H9 (cell line): ENCODE measurements at regions not wholly inside any gene's neighbourhood (a gene's known extent, or its start where the extent isn't known, plus 50 kb on each side); places are given as distances from the start of the nearest gene placed in this dataset.

Experiments used
- DNase-seq: peaks from one replicate; pipeline ENCODE4 v3.0.0-alpha.2; 2017
- H2AFZ ChIP-seq: one replicate; pipeline ENCODE4 v1.6.1; 2013; ENCODE audit warnings: mild to moderate bottlenecking, low read length, control low read depth, moderate library complexity
- H2AK5ac ChIP-seq: 2 replicates; pipeline ENCODE4 v1.6.1; 2013; ENCODE audit warnings: low read length, control low read depth, mixed read lengths; ENCODE audit not compliant: insufficient read length
- H2BK120ac ChIP-seq: one replicate; pipeline ENCODE4 v1.6.1; 2013; ENCODE audit warnings: low read depth, mild to moderate bottlenecking, low read length, control low read depth, inconsistent platforms; ENCODE audit not compliant: poor library complexity, severe bottlenecking
- H2BK12ac ChIP-seq: 2 replicates; pipeline ENCODE4 v1.6.1; 2013; ENCODE audit warnings: low read length, control low read depth, mixed read lengths, low read depth; ENCODE audit not compliant: insufficient read length
- H2BK15ac ChIP-seq: 2 replicates; pipeline ENCODE4 v1.6.1; 2013; ENCODE audit warnings: low read depth, low read length, control low read depth
- H2BK20ac ChIP-seq: one replicate; pipeline ENCODE4 v1.6.1; 2013; ENCODE audit warnings: low read depth, mild to moderate bottlenecking, low read length, control low read depth, inconsistent platforms; ENCODE audit not compliant: poor library complexity, severe bottlenecking
- H2BK5ac ChIP-seq: 2 replicates; pipeline ENCODE4 v1.6.1; 2013; ENCODE audit warnings: low read length, control low read depth, mixed read lengths; ENCODE audit not compliant: insufficient read length
- H3K14ac ChIP-seq: 2 replicates; pipeline ENCODE4 v1.6.1; 2013; ENCODE audit warnings: low read length, control low read depth; ENCODE audit not compliant: insufficient read depth
- H3K18ac ChIP-seq: 2 replicates; pipeline ENCODE4 v1.6.1; 2013; ENCODE audit warnings: low read depth, mild to moderate bottlenecking, mixed read lengths, low read length, control low read depth; ENCODE audit not compliant: insufficient read length
- H3K23ac ChIP-seq: 2 replicates; pipeline ENCODE4 v1.6.1; 2013; ENCODE audit warnings: low read length, control low read depth, mixed read lengths, low read depth; ENCODE audit not compliant: insufficient read length
- H3K23me2 ChIP-seq: 2 replicates; pipeline ENCODE4 v1.6.1; 2013; ENCODE audit warnings: low read depth, mild to moderate bottlenecking, mixed read lengths, low read length, control low read depth; ENCODE audit not compliant: insufficient read length, poor library complexity, severe bottlenecking
- H3K27ac ChIP-seq: 2 replicates; pipeline ENCODE4 v1.5.1; 2013; ENCODE audit warnings: low read length, control low read depth, mixed read lengths, low read depth; ENCODE audit not compliant: insufficient read length
- H3K27me3 ChIP-seq: 2 replicates; pipeline ENCODE4 v1.6.1; 2013; ENCODE audit warnings: low read length, control low read depth, inconsistent platforms; ENCODE audit not compliant: insufficient read depth
- H3K4ac ChIP-seq: 2 replicates; pipeline ENCODE4 v1.6.1; 2013; ENCODE audit warnings: low read depth, mild to moderate bottlenecking, control low read depth, inconsistent platforms, low read length, moderate library complexity
- H3K4me1 ChIP-seq: 2 replicates; pipeline ENCODE4 v1.6.1; 2013; ENCODE audit warnings: low read length, control low read depth, inconsistent platforms; ENCODE audit not compliant: insufficient read depth
- H3K4me2 ChIP-seq: 2 replicates; pipeline ENCODE4 v1.6.1; 2013; ENCODE audit warnings: low read length, control low read depth, mixed read lengths; ENCODE audit not compliant: insufficient read length, insufficient read depth
- H3K56ac ChIP-seq: 2 replicates; pipeline ENCODE4 v1.6.1; 2013; ENCODE audit warnings: low read depth, mild to moderate bottlenecking, mixed read lengths, low read length, control low read depth; ENCODE audit not compliant: insufficient read length
- H3K79me1 ChIP-seq: 2 replicates; pipeline ENCODE4 v1.6.1; 2013; ENCODE audit warnings: low read depth, mild to moderate bottlenecking, moderate library complexity, low read length, control low read depth, inconsistent platforms; ENCODE audit not compliant: insufficient read depth, poor library complexity, severe bottlenecking
- H3K79me2 ChIP-seq: 2 replicates; pipeline ENCODE4 v1.6.1; 2013; ENCODE audit warnings: low read length, control low read depth, inconsistent platforms; ENCODE audit not compliant: insufficient read depth
- H3K9ac ChIP-seq: 2 replicates; pipeline ENCODE4 v1.6.1; 2013; ENCODE audit warnings: low read length, control low read depth, mixed read lengths; ENCODE audit not compliant: insufficient read length; ENCODE audit errors: extremely low read depth
- H3K9me3 ChIP-seq: one replicate; pipeline ENCODE4 v1.6.1; 2013; ENCODE audit warnings: low read depth, low read length, inconsistent platforms; ENCODE audit not compliant: control insufficient read depth
- H3T11ph ChIP-seq: one replicate; pipeline ENCODE4 v1.6.1; 2013; ENCODE audit warnings: mild to moderate bottlenecking, low read length, control low read depth, inconsistent platforms
- H4K20me1 ChIP-seq: one replicate; pipeline ENCODE4 v1.6.1; 2013; ENCODE audit not compliant: control insufficient read depth, insufficient read length, insufficient read depth
- H4K5ac ChIP-seq: 2 replicates; pipeline ENCODE4 v1.6.1; 2013; ENCODE audit warnings: low read depth, mild to moderate bottlenecking, mixed read lengths, low read length, control low read depth; ENCODE audit not compliant: insufficient read length
- H4K8ac ChIP-seq: replicated peaks from 2 replicates; pipeline ENCODE4 v1.6.1; 2013; ENCODE audit warnings: low read length, control low read depth, mixed read lengths, low read depth; ENCODE audit not compliant: insufficient read length
- H4K91ac ChIP-seq: 2 replicates; pipeline ENCODE4 v1.6.1; 2013; ENCODE audit warnings: low read depth, mild to moderate bottlenecking, moderate library complexity, mixed read lengths, low read length, control low read depth; ENCODE audit not compliant: insufficient read length
- H3K27ac Mint-ChIP-seq, 3 experiments: 2 replicates in 2 of 3; 3 replicates in 1 of 3; pipeline ENCODE4 v1.8.0; 2020 to 2021; ENCODE audit warnings: mixed read lengths in 3 of 3, mild to moderate bottlenecking in 1 of 3, moderate library complexity in 1 of 3
- H3K27me3 Mint-ChIP-seq: 2 replicates; pipeline ENCODE4 v1.8.0; 2021; ENCODE audit warnings: low read depth, mild to moderate bottlenecking, moderate library complexity, mixed read lengths
- H3K36me3 Mint-ChIP-seq, 3 experiments: 2 replicates in 2 of 3; 3 replicates in 1 of 3; pipeline ENCODE4 v1.8.0; 2020 to 2021; ENCODE audit warnings: low read depth in 3 of 3, mixed read lengths in 3 of 3; ENCODE audit not compliant: insufficient read depth in 1 of 3
- H3K4me1 Mint-ChIP-seq, 2 experiments: 2 replicates each; pipeline ENCODE4 v1.8.0; 2020; ENCODE audit warnings: mixed read lengths in 2 of 2
- H3K4me3 Mint-ChIP-seq, 2 experiments: 2 replicates in 1 of 2; 3 replicates in 1 of 2; pipeline ENCODE4 v1.8.0; 2020 to 2021; ENCODE audit warnings: mild to moderate bottlenecking in 2 of 2, mixed read lengths in 2 of 2, moderate library complexity in 1 of 2
- H3K9me3 Mint-ChIP-seq, 2 experiments: 2 replicates in 1 of 2; 3 replicates in 1 of 2; pipeline ENCODE4 v1.8.0; 2020; ENCODE audit warnings: mild to moderate bottlenecking in 2 of 2, mixed read lengths in 2 of 2, moderate library complexity in 1 of 2
- WGBS: extraction: QIAGEN DNeasy Blood & Tissue Kit; methylation state at CpG from one replicate; pipeline ENCODE4 v1.1.7; 2013; ENCODE audit warnings: missing lambda C conversion rate, low lambda C conversion rate, mixed read lengths; ENCODE audit not compliant: insufficient read length; ENCODE audit errors: extremely low coverage; 5-methylcytosine and 5-hydroxymethylcytosine counted together
- TF ChIP-seq, protein P1 (sequence below): fragments of 200-600 bp; sonication (generic); conservative IDR thresholded peaks from 3 replicates; pipeline ENCODE4 v1.8.0; 2021; ENCODE audit warnings: antibody characterized with exemption, mild to moderate bottlenecking

GRCh38 chr12:19026034-19026433, 103.5 kb upstream of the PLEKHA5 start:
- Histone ChIP-seq H3K4me1 (peaks cover 4% of the 10 kb centered on the region), H2AFZ (no peak overlapping the region), H3K27me3 (no peaks in the 10 kb centered on the region), H3K56ac (no peak overlapping the region), H4K8ac (no peak overlapping the region), H2BK120ac (no peak overlapping the region), H2AK5ac (no peak overlapping the region), H4K91ac (no peak overlapping the region), H2BK5ac (no peak overlapping the region), H2BK20ac (no peak overlapping the region), H3K79me2 (no peaks in the 10 kb centered on the region), H3K18ac (no peak overlapping the region), H3K23ac (no peak overlapping the region), H3T11ph (no peak overlapping the region), H3K79me1 (no peaks in the 10 kb centered on the region), H3K27ac (no peak overlapping the region), H3K9ac (no peak overlapping the region), H3K4ac (no peak overlapping the region), H4K20me1 (no peaks in the 10 kb centered on the region), H3K9me3 (no peaks in the 10 kb centered on the region), H3K4me2 (no peak overlapping the region), H4K5ac (no peak overlapping the region), H2BK15ac (no peak overlapping the region), H2BK12ac (no peak overlapping the region), H3K14ac (no peak overlapping the region), H3K23me2 (no peaks in the 10 kb centered on the region)
- H3K36me3 Mint-ChIP-seq = peaks cover 4 to 14% (median 7%) of the 10 kb centered on the region in 3 experiments; a peak in 4 of 7 replicates
- H3K4me3 Mint-ChIP-seq = no peak overlapping the region
- no peak for DNase-seq
- TF ChIP-seq, protein P1, sequence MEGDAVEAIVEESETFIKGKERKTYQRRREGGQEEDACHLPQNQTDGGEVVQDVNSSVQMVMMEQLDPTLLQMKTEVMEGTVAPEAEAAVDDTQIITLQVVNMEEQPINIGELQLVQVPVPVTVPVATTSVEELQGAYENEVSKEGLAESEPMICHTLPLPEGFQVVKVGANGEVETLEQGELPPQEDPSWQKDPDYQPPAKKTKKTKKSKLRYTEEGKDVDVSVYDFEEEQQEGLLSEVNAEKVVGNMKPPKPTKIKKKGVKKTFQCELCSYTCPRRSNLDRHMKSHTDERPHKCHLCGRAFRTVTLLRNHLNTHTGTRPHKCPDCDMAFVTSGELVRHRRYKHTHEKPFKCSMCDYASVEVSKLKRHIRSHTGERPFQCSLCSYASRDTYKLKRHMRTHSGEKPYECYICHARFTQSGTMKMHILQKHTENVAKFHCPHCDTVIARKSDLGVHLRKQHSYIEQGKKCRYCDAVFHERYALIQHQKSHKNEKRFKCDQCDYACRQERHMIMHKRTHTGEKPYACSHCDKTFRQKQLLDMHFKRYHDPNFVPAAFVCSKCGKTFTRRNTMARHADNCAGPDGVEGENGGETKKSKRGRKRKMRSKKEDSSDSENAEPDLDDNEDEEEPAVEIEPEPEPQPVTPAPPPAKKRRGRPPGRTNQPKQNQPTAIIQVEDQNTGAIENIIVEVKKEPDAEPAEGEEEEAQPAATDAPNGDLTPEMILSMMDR = no peak
- peaks cover 4 to 9% of the 10 kb centered on the region in 2 experiments for H3K9me3 Mint-ChIP-seq
- H3K27ac Mint-ChIP-seq = peak overlapping the region in 2 of 3 experiments; percentile 12 to 74; a peak in 4 of 7 replicates
- WGBS = no CpG with 5 or more reads among the region's 4 CpGs
- peaks cover 22 to 34% of the 10 kb centered on the region in 2 experiments for H3K4me1 Mint-ChIP-seq
- no peaks in the 10 kb centered on the region for H3K27me3 Mint-ChIP-seq
